Right lobe of liver (tissue), 4 donors: ENCODE measurements at regions not wholly inside any gene's neighbourhood (a gene's known extent, or its start where the extent isn't known, plus 50 kb on each side); places are given as distances from the start of the nearest gene placed in this dataset.

Experiments
- CTCF ChIP-seq, 4 donors: fragments of 200-600 bp in 3 of 4; fragments of 450-650 bp in 1 of 4; IDR thresholded peaks; one replicate each; pipeline versions ENCODE4 v1.5.1 to v1.8.0; 2016 to 2022; ENCODE audit warnings: antibody characterized with exemption in 4 of 4, mild to moderate bottlenecking in 2 of 4
- POLR2A ChIP-seq: fragments of 450-650 bp; IDR thresholded peaks from one replicate; pipeline ENCODE4 v1.6.1; 2017; ENCODE audit warnings: antibody characterized with exemption, mild to moderate bottlenecking
- donor health status: DM: no; HTN: no; CAD: no.
- donor health status: DM: no; HTN: no; CAD: no.
- donor health status: DM: no; HTN: yes; CAD: no.

GRCh38 chr3:184636741-184637316 lies 75.0 kb downstream of the MAGEF1 start:
- TF ChIP-seq CTCF (IDR thresholded peaks at IDR 0.05) (no peak), POLR2A (no peak)
